GM12878 (cell line): ENCODE measurements at regions not wholly inside any gene's neighbourhood (a gene's known extent, or its start where the extent isn't known, plus 50 kb on each side); places are given as distances from the start of the nearest gene placed in this dataset.

Source experiments
- NRF1 ChIP-seq: conservative IDR thresholded peaks from 2 replicates; pipeline ENCODE4 v1.6.1; 2011; ENCODE audit warnings: mild to moderate bottlenecking, low read depth, low read length, improper control_type of control experiment
- SIN3A ChIP-seq: IDR thresholded peaks from 2 replicates; pipeline ENCODE4 v1.6.1; 2012; ENCODE audit warnings: low read depth, low read length, improper control_type of control experiment
- ZNF622 ChIP-seq: fragments of 450-650 bp; IDR thresholded peaks from 2 replicates; pipeline ENCODE4 v1.6.1; 2017; ENCODE audit warnings: mild to moderate bottlenecking, inconsistent platforms
- TF ChIP-seq, protein P1 (sequence below), 3 experiments: IDR thresholded peaks in 2 of 3; conservative IDR thresholded peaks in 1 of 3; 2 replicates each; pipeline ENCODE4 v1.5.1; 2011; ENCODE audit warnings: low read depth in 3 of 3, low read length in 3 of 3, mild to moderate bottlenecking in 3 of 3, control low read depth in 2 of 3, moderate library complexity in 2 of 3, inconsistent platforms in 1 of 3, mixed read lengths in 1 of 3; ENCODE audit not compliant: control insufficient read depth in 2 of 3, insufficient read depth in 1 of 3; ENCODE audit errors: extremely low read depth in 1 of 3
- TF ChIP-seq, protein P2 (sequence below): fragments of 450-650 bp; IDR thresholded peaks from 2 replicates; pipeline ENCODE4 v1.6.1; 2018; ENCODE audit warnings: mild to moderate bottlenecking, low read depth, moderate library complexity; ENCODE audit not compliant: partially characterized antibody
- TF ChIP-seq, protein P3 (sequence below): fragments of 450-650 bp; IDR thresholded peaks from 2 replicates; pipeline ENCODE4 v1.6.1; 2017; ENCODE audit warnings: antibody characterized with exemption, mild to moderate bottlenecking, moderate library complexity
- TF ChIP-seq, protein P4 (sequence below): fragments of 450-650 bp; formaldehyde crosslinking; IDR thresholded peaks from 2 replicates; pipeline ENCODE4 v1.4.0; 2020; ENCODE audit warnings: mild to moderate bottlenecking, moderate library complexity
- TF ChIP-seq, protein P5 (sequence below): fragments of 450-650 bp; IDR thresholded peaks from 2 replicates; pipeline ENCODE4 v1.6.1; 2017; ENCODE audit warnings: borderline replicate concordance

DNA sequence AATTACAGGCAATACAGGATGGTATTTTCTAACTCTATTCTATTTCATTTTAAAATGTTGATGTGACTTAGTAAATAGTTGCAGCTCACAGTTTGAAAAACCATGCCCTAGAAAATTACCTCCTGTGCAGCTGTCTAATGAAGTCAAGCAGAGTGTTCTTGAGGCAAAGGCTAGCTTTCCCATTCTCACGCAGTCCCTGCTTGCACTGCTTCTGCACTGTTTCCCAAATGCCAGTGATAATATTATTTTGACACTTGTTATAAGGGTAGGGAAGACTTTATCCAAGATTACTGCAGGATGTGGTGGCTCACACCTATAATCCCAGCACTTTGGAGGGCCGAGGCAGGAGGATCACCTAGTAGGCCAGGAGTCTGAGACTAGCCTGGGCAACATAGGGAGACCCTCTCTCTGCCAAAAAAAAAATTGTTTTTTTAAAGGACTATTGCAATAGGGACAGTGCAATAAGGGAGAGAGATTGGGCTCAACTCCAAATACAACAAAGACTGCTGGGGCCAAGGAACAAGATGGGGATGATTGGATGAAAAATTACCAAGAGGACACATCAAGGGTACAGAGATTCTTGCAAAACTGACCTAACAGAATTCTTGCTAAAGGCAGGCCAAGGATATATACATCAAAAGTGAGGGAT is 196.1 kb downstream of the LY86 start (continued):
- TF ChIP-seq, protein P1, sequence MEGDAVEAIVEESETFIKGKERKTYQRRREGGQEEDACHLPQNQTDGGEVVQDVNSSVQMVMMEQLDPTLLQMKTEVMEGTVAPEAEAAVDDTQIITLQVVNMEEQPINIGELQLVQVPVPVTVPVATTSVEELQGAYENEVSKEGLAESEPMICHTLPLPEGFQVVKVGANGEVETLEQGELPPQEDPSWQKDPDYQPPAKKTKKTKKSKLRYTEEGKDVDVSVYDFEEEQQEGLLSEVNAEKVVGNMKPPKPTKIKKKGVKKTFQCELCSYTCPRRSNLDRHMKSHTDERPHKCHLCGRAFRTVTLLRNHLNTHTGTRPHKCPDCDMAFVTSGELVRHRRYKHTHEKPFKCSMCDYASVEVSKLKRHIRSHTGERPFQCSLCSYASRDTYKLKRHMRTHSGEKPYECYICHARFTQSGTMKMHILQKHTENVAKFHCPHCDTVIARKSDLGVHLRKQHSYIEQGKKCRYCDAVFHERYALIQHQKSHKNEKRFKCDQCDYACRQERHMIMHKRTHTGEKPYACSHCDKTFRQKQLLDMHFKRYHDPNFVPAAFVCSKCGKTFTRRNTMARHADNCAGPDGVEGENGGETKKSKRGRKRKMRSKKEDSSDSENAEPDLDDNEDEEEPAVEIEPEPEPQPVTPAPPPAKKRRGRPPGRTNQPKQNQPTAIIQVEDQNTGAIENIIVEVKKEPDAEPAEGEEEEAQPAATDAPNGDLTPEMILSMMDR (IDR thresholded peaks at IDR 0.05 in 2 of 3, conservative IDR thresholded peaks at IDR 0.05 in 1 of 3; ENCODE audit: control insufficient read depth in 2 of 3, extremely low read depth in 1 of 3, insufficient read depth in 1 of 3, low read depth in 3 of 3, low read length in 3 of 3): no peak
- no peak for TF ChIP-seq ZNF622
- no peak for TF ChIP-seq SIN3A
- TF ChIP-seq, protein P2, sequence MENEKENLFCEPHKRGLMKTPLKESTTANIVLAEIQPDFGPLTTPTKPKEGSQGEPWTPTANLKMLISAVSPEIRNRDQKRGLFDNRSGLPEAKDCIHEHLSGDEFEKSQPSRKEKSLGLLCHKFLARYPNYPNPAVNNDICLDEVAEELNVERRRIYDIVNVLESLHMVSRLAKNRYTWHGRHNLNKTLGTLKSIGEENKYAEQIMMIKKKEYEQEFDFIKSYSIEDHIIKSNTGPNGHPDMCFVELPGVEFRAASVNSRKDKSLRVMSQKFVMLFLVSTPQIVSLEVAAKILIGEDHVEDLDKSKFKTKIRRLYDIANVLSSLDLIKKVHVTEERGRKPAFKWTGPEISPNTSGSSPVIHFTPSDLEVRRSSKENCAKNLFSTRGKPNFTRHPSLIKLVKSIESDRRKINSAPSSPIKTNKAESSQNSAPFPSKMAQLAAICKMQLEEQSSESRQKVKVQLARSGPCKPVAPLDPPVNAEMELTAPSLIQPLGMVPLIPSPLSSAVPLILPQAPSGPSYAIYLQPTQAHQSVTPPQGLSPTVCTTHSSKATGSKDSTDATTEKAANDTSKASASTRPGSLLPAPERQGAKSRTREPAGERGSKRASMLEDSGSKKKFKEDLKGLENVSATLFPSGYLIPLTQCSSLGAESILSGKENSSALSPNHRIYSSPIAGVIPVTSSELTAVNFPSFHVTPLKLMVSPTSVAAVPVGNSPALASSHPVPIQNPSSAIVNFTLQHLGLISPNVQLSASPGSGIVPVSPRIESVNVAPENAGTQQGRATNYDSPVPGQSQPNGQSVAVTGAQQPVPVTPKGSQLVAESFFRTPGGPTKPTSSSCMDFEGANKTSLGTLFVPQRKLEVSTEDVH: no peak
- TF ChIP-seq, protein P3, sequence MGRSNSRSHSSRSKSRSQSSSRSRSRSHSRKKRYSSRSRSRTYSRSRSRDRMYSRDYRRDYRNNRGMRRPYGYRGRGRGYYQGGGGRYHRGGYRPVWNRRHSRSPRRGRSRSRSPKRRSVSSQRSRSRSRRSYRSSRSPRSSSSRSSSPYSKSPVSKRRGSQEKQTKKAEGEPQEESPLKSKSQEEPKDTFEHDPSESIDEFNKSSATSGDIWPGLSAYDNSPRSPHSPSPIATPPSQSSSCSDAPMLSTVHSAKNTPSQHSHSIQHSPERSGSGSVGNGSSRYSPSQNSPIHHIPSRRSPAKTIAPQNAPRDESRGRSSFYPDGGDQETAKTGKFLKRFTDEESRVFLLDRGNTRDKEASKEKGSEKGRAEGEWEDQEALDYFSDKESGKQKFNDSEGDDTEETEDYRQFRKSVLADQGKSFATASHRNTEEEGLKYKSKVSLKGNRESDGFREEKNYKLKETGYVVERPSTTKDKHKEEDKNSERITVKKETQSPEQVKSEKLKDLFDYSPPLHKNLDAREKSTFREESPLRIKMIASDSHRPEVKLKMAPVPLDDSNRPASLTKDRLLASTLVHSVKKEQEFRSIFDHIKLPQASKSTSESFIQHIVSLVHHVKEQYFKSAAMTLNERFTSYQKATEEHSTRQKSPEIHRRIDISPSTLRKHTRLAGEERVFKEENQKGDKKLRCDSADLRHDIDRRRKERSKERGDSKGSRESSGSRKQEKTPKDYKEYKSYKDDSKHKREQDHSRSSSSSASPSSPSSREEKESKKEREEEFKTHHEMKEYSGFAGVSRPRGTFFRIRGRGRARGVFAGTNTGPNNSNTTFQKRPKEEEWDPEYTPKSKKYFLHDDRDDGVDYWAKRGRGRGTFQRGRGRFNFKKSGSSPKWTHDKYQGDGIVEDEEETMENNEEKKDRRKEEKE: no peak
- TF ChIP-seq, protein P4, sequence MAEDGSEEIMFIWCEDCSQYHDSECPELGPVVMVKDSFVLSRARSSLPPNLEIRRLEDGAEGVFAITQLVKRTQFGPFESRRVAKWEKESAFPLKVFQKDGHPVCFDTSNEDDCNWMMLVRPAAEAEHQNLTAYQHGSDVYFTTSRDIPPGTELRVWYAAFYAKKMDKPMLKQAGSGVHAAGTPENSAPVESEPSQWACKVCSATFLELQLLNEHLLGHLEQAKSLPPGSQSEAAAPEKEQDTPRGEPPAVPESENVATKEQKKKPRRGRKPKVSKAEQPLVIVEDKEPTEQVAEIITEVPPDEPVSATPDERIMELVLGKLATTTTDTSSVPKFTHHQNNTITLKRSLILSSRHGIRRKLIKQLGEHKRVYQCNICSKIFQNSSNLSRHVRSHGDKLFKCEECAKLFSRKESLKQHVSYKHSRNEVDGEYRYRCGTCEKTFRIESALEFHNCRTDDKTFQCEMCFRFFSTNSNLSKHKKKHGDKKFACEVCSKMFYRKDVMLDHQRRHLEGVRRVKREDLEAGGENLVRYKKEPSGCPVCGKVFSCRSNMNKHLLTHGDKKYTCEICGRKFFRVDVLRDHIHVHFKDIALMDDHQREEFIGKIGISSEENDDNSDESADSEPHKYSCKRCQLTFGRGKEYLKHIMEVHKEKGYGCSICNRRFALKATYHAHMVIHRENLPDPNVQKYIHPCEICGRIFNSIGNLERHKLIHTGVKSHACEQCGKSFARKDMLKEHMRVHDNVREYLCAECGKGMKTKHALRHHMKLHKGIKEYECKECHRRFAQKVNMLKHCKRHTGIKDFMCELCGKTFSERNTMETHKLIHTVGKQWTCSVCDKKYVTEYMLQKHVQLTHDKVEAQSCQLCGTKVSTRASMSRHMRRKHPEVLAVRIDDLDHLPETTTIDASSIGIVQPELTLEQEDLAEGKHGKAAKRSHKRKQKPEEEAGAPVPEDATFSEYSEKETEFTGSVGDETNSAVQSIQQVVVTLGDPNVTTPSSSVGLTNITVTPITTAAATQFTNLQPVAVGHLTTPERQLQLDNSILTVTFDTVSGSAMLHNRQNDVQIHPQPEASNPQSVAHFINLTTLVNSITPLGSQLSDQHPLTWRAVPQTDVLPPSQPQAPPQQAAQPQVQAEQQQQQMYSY: no peak
- no peak for TF ChIP-seq NRF1
- TF ChIP-seq, protein P5, sequence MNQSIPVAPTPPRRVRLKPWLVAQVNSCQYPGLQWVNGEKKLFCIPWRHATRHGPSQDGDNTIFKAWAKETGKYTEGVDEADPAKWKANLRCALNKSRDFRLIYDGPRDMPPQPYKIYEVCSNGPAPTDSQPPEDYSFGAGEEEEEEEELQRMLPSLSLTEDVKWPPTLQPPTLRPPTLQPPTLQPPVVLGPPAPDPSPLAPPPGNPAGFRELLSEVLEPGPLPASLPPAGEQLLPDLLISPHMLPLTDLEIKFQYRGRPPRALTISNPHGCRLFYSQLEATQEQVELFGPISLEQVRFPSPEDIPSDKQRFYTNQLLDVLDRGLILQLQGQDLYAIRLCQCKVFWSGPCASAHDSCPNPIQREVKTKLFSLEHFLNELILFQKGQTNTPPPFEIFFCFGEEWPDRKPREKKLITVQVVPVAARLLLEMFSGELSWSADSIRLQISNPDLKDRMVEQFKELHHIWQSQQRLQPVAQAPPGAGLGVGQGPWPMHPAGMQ: no peak
